ENCODE measurements at regions not wholly inside any gene's neighbourhood (a gene's known extent, or its start where the extent isn't known, plus 50 kb on each side); places are given as distances from the start of the nearest gene placed in this dataset.

GRCh38 chr12:58176296-58176869, 235.0 kb downstream of the ATP23 start:
- Histone ChIP-seq H3K27me3 (peaks cover 5% of the 10 kb centered on the region; the same call in 1 of the 2 replicates), H3K4me3 (ENCODE audit: low read depth, low read length) (no peak overlapping the region), H3K36me3 (no peaks in the 10 kb centered on the region), H3K4me1 (no peaks in the 10 kb centered on the region), H3K9me3 (no peaks in the 10 kb centered on the region)
- peak; percentile 53 for DNase-seq
- TF ChIP-seq CTCF (IDR thresholded peaks at IDR 0.05; ENCODE audit: low read depth, low read length): peak; percentile 63

- TF ChIP-seq CTCF (IDR thresholded peaks at IDR 0.05; ENCODE audit: low read depth, low read length): no peak
- H3K27me3 ChIP-seq: peaks cover 5% of the 10 kb centered on the region; the same call in 1 of the 2 replicates
- no peaks in the 10 kb centered on the region for H3K9me3 ChIP-seq
- H3K4me3 ChIP-seq (ENCODE audit: low read depth, low read length): no peak overlapping the region
- H3K36me3 ChIP-seq: no peaks in the 10 kb centered on the region
- no peaks in the 10 kb centered on the region for H3K4me1 ChIP-seq
- DNase-seq: no peak
Observed at GRCh38 chr12:58177366-58177765, 236.0 kb downstream of the ATP23 start.

- H3K4me1 ChIP-seq: no peaks in the 10 kb centered on the region
- H3K9me3 ChIP-seq: no peaks in the 10 kb centered on the region
- no peak for TF ChIP-seq CTCF (IDR thresholded peaks at IDR 0.05; ENCODE audit: low read depth, low read length)
- no peak for DNase-seq
- H3K36me3 ChIP-seq: no peaks in the 10 kb centered on the region
- no peak overlapping the region for H3K4me3 ChIP-seq (ENCODE audit: low read depth, low read length)
- no peaks in the 10 kb centered on the region for H3K27me3 ChIP-seq
Observed at GRCh38 chr12:58184212-58184611, 242.8 kb downstream of the ATP23 start.

GRCh38 chr12:58186401-58186800, 245.0 kb downstream of the ATP23 start:
- no peaks in the 10 kb centered on the region for H3K36me3 ChIP-seq
- DNase-seq: no peak
- H3K4me3 ChIP-seq (ENCODE audit: low read depth, low read length): no peak overlapping the region
- TF ChIP-seq CTCF (IDR thresholded peaks at IDR 0.05; ENCODE audit: low read depth, low read length): no peak
- no peaks in the 10 kb centered on the region for H3K27me3 ChIP-seq
- H3K9me3 ChIP-seq: no peaks in the 10 kb centered on the region
- no peaks in the 10 kb centered on the region for H3K4me1 ChIP-seq

GRCh38 chr12:58186914-58187313, 245.5 kb downstream of the ATP23 start:
- no peaks in the 10 kb centered on the region for H3K27me3 ChIP-seq
- H3K4me1 ChIP-seq: no peaks in the 10 kb centered on the region
- no peak overlapping the region for H3K4me3 ChIP-seq (ENCODE audit: low read depth, low read length)
- H3K9me3 ChIP-seq: no peaks in the 10 kb centered on the region
- no peaks in the 10 kb centered on the region for H3K36me3 ChIP-seq
- TF ChIP-seq CTCF (IDR thresholded peaks at IDR 0.05; ENCODE audit: low read depth, low read length): no peak
- no peak for DNase-seq

GRCh38 chr12:58189030-58189429, 247.7 kb downstream of the ATP23 start:
- Histone ChIP-seq H3K27me3 (no peaks in the 10 kb centered on the region), H3K36me3 (no peaks in the 10 kb centered on the region), H3K9me3 (no peaks in the 10 kb centered on the region), H3K4me1 (no peaks in the 10 kb centered on the region), H3K4me3 (ENCODE audit: low read depth, low read length) (no peak overlapping the region)
- DNase-seq: no peak
- TF ChIP-seq CTCF (IDR thresholded peaks at IDR 0.05; ENCODE audit: low read depth, low read length): no peak

Measured in BE2C (cell line).